ENCODE measurements at regions not wholly inside any gene's neighbourhood (a gene's known extent, or its start where the extent isn't known, plus 50 kb on each side); places are given as distances from the start of the nearest gene placed in this dataset.

DNA sequence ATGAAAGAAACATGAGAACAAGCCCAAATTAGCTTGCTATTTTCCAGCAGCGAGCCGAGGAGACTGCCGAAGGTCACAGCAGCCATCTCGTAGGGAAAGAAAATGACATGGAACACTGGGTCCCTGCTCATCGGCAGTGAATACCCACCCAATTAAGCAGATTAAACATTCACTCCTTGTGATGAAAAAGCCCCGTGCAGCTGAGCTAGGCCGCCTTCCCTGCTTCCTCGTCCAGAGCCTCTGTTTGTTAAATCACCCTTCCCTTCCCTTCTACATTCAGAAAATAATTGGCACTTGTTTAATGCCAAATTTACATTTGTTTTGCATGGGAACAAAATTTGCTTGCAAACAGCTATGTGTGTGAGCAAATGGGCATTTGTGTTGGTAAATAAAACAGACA, 342.5 kb downstream of the RMST start:
- no peak for TF ChIP-seq CTCF (IDR thresholded peaks at IDR 0.05)
- TF ChIP-seq EZH2 (IDR thresholded peaks at IDR 0.05; ENCODE audit: borderline replicate concordance, insufficient read depth, low read depth, low read length, poor library complexity, severe bottlenecking): no peak
